HepG2 (cell line): ENCODE measurements at regions not wholly inside any gene's neighbourhood (a gene's known extent, or its start where the extent isn't known, plus 50 kb on each side); places are given as distances from the start of the nearest gene placed in this dataset.

Experiments
- TFDP2 ChIP-seq: sonication (generic); formaldehyde crosslinking; IDR thresholded peaks from 2 replicates; pipeline ENCODE4 v1.4.0; 2020; ENCODE audit warnings: missing genetic modification reagents
- ZNF318 ChIP-seq: sonication (generic); formaldehyde crosslinking; IDR thresholded peaks from 2 replicates; pipeline ENCODE4 v1.4.0; 2020; ENCODE audit warnings: mild to moderate bottlenecking, missing genetic modification reagents

GRCh38 chr15:47890397-47891150 lies 173.3 kb downstream of the SEMA6D start (continued):
- TF ChIP-seq ZNF318 (CRISPR knock-in tag): no peak
- no peak for TF ChIP-seq TFDP2 (CRISPR knock-in tag)
